IMR-90 (cell line): ENCODE measurements at regions not wholly inside any gene's neighbourhood (a gene's known extent, or its start where the extent isn't known, plus 50 kb on each side); places are given as distances from the start of the nearest gene placed in this dataset.

Experiments used
- RAD21 ChIP-seq: IDR thresholded peaks from 2 replicates; pipeline ENCODE4 v1.6.1; 2012; ENCODE audit warnings: low read length, improper control_type of control experiment
- TF ChIP-seq, protein P1 (sequence below): conservative IDR thresholded peaks from 2 replicates; pipeline ENCODE4 v1.5.1; 2012; ENCODE audit warnings: mild to moderate bottlenecking, low read depth, low read length, improper control_type of control experiment

DNA sequence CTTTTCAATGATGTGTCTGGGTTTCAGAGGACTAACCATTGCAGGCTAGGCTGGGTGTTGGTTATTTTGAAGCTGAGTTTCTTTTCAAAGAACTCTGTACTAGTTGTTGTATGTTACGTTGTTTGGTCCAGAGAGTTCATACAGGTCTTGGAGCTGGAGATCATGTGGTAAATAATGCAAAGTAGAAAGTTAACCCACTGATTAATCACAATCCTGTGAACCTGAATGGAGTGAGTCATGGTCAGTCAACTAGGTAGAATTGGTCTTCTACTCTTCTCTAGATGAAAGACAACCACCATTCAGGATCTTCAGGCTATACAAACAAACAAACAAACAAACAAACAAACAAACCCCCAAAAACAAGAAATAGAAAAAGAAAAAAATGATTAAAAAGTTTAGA, 388.9 kb upstream of the ACTBL2 start:
- no peak for TF ChIP-seq RAD21
- TF ChIP-seq, protein P1, sequence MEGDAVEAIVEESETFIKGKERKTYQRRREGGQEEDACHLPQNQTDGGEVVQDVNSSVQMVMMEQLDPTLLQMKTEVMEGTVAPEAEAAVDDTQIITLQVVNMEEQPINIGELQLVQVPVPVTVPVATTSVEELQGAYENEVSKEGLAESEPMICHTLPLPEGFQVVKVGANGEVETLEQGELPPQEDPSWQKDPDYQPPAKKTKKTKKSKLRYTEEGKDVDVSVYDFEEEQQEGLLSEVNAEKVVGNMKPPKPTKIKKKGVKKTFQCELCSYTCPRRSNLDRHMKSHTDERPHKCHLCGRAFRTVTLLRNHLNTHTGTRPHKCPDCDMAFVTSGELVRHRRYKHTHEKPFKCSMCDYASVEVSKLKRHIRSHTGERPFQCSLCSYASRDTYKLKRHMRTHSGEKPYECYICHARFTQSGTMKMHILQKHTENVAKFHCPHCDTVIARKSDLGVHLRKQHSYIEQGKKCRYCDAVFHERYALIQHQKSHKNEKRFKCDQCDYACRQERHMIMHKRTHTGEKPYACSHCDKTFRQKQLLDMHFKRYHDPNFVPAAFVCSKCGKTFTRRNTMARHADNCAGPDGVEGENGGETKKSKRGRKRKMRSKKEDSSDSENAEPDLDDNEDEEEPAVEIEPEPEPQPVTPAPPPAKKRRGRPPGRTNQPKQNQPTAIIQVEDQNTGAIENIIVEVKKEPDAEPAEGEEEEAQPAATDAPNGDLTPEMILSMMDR = no peak
